ENCODE measurements at regions not wholly inside any gene's neighbourhood (a gene's known extent, or its start where the extent isn't known, plus 50 kb on each side); places are given as distances from the start of the nearest gene placed in this dataset.

- Histone ChIP-seq H3K4me1 (ENCODE audit: control insufficient read depth in 2 of 2, insufficient read depth in 2 of 2, low read length in 2 of 2) (no peaks in the 10 kb centered on the region), H3K36me3 (ENCODE audit: control insufficient read depth in 2 of 2, insufficient read depth in 2 of 2, low read length in 1 of 2) (no peaks in the 10 kb centered on the region), H3K27me3 (ENCODE audit: control insufficient read depth in 2 of 2, insufficient read depth in 1 of 2, low read length in 1 of 2) (no peaks in the 10 kb centered on the region), H3K4me3 (ENCODE audit: low read length in 2 of 2) (no peak overlapping the region), H3K27ac (ENCODE audit: low read depth in 1 of 2, low read length in 1 of 2) (no peak overlapping the region), H3K9me3 (ENCODE audit: control insufficient read depth in 2 of 2, insufficient read depth in 1 of 2, low read length in 1 of 2) (no peaks in the 10 kb centered on the region)
- DNase-seq (ENCODE audit: low read depth in 6 of 9, low spot score in 9 of 9): no peak
- WGBS: 94% methylated on average over 1 of the region's 1 CpG
Observed at GRCh38 chr6:140091895-140092294, 717.4 kb upstream of the CITED2 start.

- no peak overlapping the region for H3K4me3 ChIP-seq (ENCODE audit: low read length in 2 of 2)
- H3K36me3 ChIP-seq (ENCODE audit: control insufficient read depth in 2 of 2, insufficient read depth in 2 of 2, low read length in 1 of 2): no peaks in the 10 kb centered on the region
- no peak overlapping the region for H3K27ac ChIP-seq (ENCODE audit: low read depth in 1 of 2, low read length in 1 of 2)
- no peaks in the 10 kb centered on the region for H3K9me3 ChIP-seq (ENCODE audit: control insufficient read depth in 2 of 2, insufficient read depth in 1 of 2, low read length in 1 of 2)
- H3K4me1 ChIP-seq (ENCODE audit: control insufficient read depth in 2 of 2, insufficient read depth in 2 of 2, low read length in 2 of 2): no peaks in the 10 kb centered on the region
- DNase-seq (ENCODE audit: low read depth in 6 of 9, low spot score in 9 of 9): no peak
- no peaks in the 10 kb centered on the region for H3K27me3 ChIP-seq (ENCODE audit: control insufficient read depth in 2 of 2, insufficient read depth in 1 of 2, low read length in 1 of 2)
- 83% methylated on average over 3 of the region's 3 CpGs for WGBS
Observed at GRCh38 chr6:140090871-140091270, 716.4 kb upstream of the CITED2 start.

- no peak for DNase-seq (ENCODE audit: low read depth in 6 of 9, low spot score in 9 of 9)
- Histone ChIP-seq H3K27me3 (ENCODE audit: control insufficient read depth in 2 of 2, insufficient read depth in 1 of 2, low read length in 1 of 2) (no peaks in the 10 kb centered on the region), H3K4me1 (ENCODE audit: control insufficient read depth in 2 of 2, insufficient read depth in 2 of 2, low read length in 2 of 2) (no peaks in the 10 kb centered on the region), H3K36me3 (ENCODE audit: control insufficient read depth in 2 of 2, insufficient read depth in 2 of 2, low read length in 1 of 2) (no peaks in the 10 kb centered on the region), H3K27ac (ENCODE audit: low read depth in 1 of 2, low read length in 1 of 2) (no peak overlapping the region), H3K9me3 (ENCODE audit: control insufficient read depth in 2 of 2, insufficient read depth in 1 of 2, low read length in 1 of 2) (no peaks in the 10 kb centered on the region), H3K4me3 (ENCODE audit: low read length in 2 of 2) (no peak overlapping the region)
- WGBS: 97% methylated on average over 3 of the region's 3 CpGs
Observed at GRCh38 chr6:140083375-140083774, 708.9 kb upstream of the CITED2 start.

GRCh38 chr6:140082867-140083297, 708.4 kb upstream of the CITED2 start:
- no peaks in the 10 kb centered on the region for H3K4me1 ChIP-seq (ENCODE audit: control insufficient read depth in 2 of 2, insufficient read depth in 2 of 2, low read length in 2 of 2)
- H3K36me3 ChIP-seq (ENCODE audit: control insufficient read depth in 2 of 2, insufficient read depth in 2 of 2, low read length in 1 of 2): no peaks in the 10 kb centered on the region
- H3K27me3 ChIP-seq (ENCODE audit: control insufficient read depth in 2 of 2, insufficient read depth in 1 of 2, low read length in 1 of 2): no peaks in the 10 kb centered on the region
- no peak overlapping the region for H3K27ac ChIP-seq (ENCODE audit: low read depth in 1 of 2, low read length in 1 of 2)
- 75% methylated on average over 1 of the region's 1 CpG for WGBS
- H3K4me3 ChIP-seq (ENCODE audit: low read length in 2 of 2): no peak overlapping the region
- no peak for DNase-seq (ENCODE audit: low read depth in 6 of 9, low spot score in 9 of 9)
- H3K9me3 ChIP-seq (ENCODE audit: control insufficient read depth in 2 of 2, insufficient read depth in 1 of 2, low read length in 1 of 2): no peaks in the 10 kb centered on the region

GRCh38 chr6:140079328-140079727, 704.9 kb upstream of the CITED2 start:
- Histone ChIP-seq H3K27ac (ENCODE audit: low read depth in 1 of 2, low read length in 1 of 2) (no peak overlapping the region), H3K9me3 (ENCODE audit: control insufficient read depth in 2 of 2, insufficient read depth in 1 of 2, low read length in 1 of 2) (no peaks in the 10 kb centered on the region), H3K4me3 (ENCODE audit: low read length in 2 of 2) (no peak overlapping the region), H3K4me1 (ENCODE audit: control insufficient read depth in 2 of 2, insufficient read depth in 2 of 2, low read length in 2 of 2) (no peaks in the 10 kb centered on the region), H3K27me3 (ENCODE audit: control insufficient read depth in 2 of 2, insufficient read depth in 1 of 2, low read length in 1 of 2) (no peaks in the 10 kb centered on the region), H3K36me3 (ENCODE audit: control insufficient read depth in 2 of 2, insufficient read depth in 2 of 2, low read length in 1 of 2) (no peaks in the 10 kb centered on the region)
- 94% methylated on average over 5 of the region's 5 CpGs for WGBS
- DNase-seq (ENCODE audit: low read depth in 6 of 9, low spot score in 9 of 9): no peak

- H3K9me3 ChIP-seq (ENCODE audit: control insufficient read depth in 2 of 2, insufficient read depth in 1 of 2, low read length in 1 of 2): no peaks in the 10 kb centered on the region
- no peaks in the 10 kb centered on the region for H3K36me3 ChIP-seq (ENCODE audit: control insufficient read depth in 2 of 2, insufficient read depth in 2 of 2, low read length in 1 of 2)
- no peaks in the 10 kb centered on the region for H3K27me3 ChIP-seq (ENCODE audit: control insufficient read depth in 2 of 2, insufficient read depth in 1 of 2, low read length in 1 of 2)
- H3K4me1 ChIP-seq (ENCODE audit: control insufficient read depth in 2 of 2, insufficient read depth in 2 of 2, low read length in 2 of 2): no peaks in the 10 kb centered on the region
- DNase-seq (ENCODE audit: low read depth in 6 of 9, low spot score in 9 of 9): no peak
- 94% methylated on average over 3 of the region's 3 CpGs for WGBS
- H3K27ac ChIP-seq (ENCODE audit: low read depth in 1 of 2, low read length in 1 of 2): no peak overlapping the region
- H3K4me3 ChIP-seq (ENCODE audit: low read length in 2 of 2): no peak overlapping the region
Observed at GRCh38 chr6:140078561-140079125, 704.2 kb upstream of the CITED2 start.

- H3K4me3 ChIP-seq (ENCODE audit: low read length in 2 of 2): no peak overlapping the region
- no peaks in the 10 kb centered on the region for H3K27me3 ChIP-seq (ENCODE audit: control insufficient read depth in 2 of 2, insufficient read depth in 1 of 2, low read length in 1 of 2)
- 62% methylated on average over 5 of the region's 5 CpGs for WGBS
- DNase-seq (ENCODE audit: low read depth in 6 of 9, low spot score in 9 of 9): no peak
- no peak overlapping the region for H3K27ac ChIP-seq (ENCODE audit: low read depth in 1 of 2, low read length in 1 of 2)
- H3K36me3 ChIP-seq (ENCODE audit: control insufficient read depth in 2 of 2, insufficient read depth in 2 of 2, low read length in 1 of 2): no peaks in the 10 kb centered on the region
- no peaks in the 10 kb centered on the region for H3K4me1 ChIP-seq (ENCODE audit: control insufficient read depth in 2 of 2, insufficient read depth in 2 of 2, low read length in 2 of 2)
- no peaks in the 10 kb centered on the region for H3K9me3 ChIP-seq (ENCODE audit: control insufficient read depth in 2 of 2, insufficient read depth in 1 of 2, low read length in 1 of 2)
Observed at GRCh38 chr6:140077827-140078560, 703.5 kb upstream of the CITED2 start.

GRCh38 chr6:140076105-140076504, 701.7 kb upstream of the CITED2 start:
- Histone ChIP-seq H3K4me3 (ENCODE audit: low read length in 2 of 2) (no peak overlapping the region), H3K9me3 (ENCODE audit: control insufficient read depth in 2 of 2, insufficient read depth in 1 of 2, low read length in 1 of 2) (no peaks in the 10 kb centered on the region), H3K36me3 (ENCODE audit: control insufficient read depth in 2 of 2, insufficient read depth in 2 of 2, low read length in 1 of 2) (no peaks in the 10 kb centered on the region), H3K27me3 (ENCODE audit: control insufficient read depth in 2 of 2, insufficient read depth in 1 of 2, low read length in 1 of 2) (no peaks in the 10 kb centered on the region), H3K27ac (ENCODE audit: low read depth in 1 of 2, low read length in 1 of 2) (no peak overlapping the region), H3K4me1 (ENCODE audit: control insufficient read depth in 2 of 2, insufficient read depth in 2 of 2, low read length in 2 of 2) (no peaks in the 10 kb centered on the region)
- DNase-seq (ENCODE audit: low read depth in 6 of 9, low spot score in 9 of 9): no peak
- WGBS: 96% methylated on average over 1 of the region's 1 CpG

GRCh38 chr6:140073456-140073855, 699.0 kb upstream of the CITED2 start:
- no peaks in the 10 kb centered on the region for H3K9me3 ChIP-seq (ENCODE audit: control insufficient read depth in 2 of 2, insufficient read depth in 1 of 2, low read length in 1 of 2)
- H3K36me3 ChIP-seq (ENCODE audit: control insufficient read depth in 2 of 2, insufficient read depth in 2 of 2, low read length in 1 of 2): no peaks in the 10 kb centered on the region
- H3K27ac ChIP-seq (ENCODE audit: low read depth in 1 of 2, low read length in 1 of 2): no peak overlapping the region
- no peak for DNase-seq (ENCODE audit: low read depth in 6 of 9, low spot score in 9 of 9)
- WGBS: 93% methylated on average over 3 of the region's 3 CpGs
- no peak overlapping the region for H3K4me3 ChIP-seq (ENCODE audit: low read length in 2 of 2)
- H3K27me3 ChIP-seq (ENCODE audit: control insufficient read depth in 2 of 2, insufficient read depth in 1 of 2, low read length in 1 of 2): no peaks in the 10 kb centered on the region
- H3K4me1 ChIP-seq (ENCODE audit: control insufficient read depth in 2 of 2, insufficient read depth in 2 of 2, low read length in 2 of 2): no peaks in the 10 kb centered on the region

Measured in thymus (tissue), 11 donors.